Gastroesophageal sphincter (tissue), 4 donors: ENCODE measurements at regions not wholly inside any gene's neighbourhood (a gene's known extent, or its start where the extent isn't known, plus 50 kb on each side); places are given as distances from the start of the nearest gene placed in this dataset.

Experiments used
- ATAC-seq: fragments of 150-250 bp; one replicate; pipeline ENCODE4 v1.9.1; 2016; ENCODE audit warnings: mild to moderate bottlenecking, moderate library complexity
- H3K27ac ChIP-seq, 4 donors: fragments of 200-600 bp; sonication (generic) in 3 of 4; 1 replicate in 3 of 4; 2 replicates in 1 of 4; pipeline ENCODE4 v1.5.1; 2016 to 2019
- H3K27me3 ChIP-seq: fragments of 200-600 bp; sonication (generic); one replicate; pipeline ENCODE4 v1.5.1; 2019
- H3K36me3 ChIP-seq, 2 donors: fragments of 200-600 bp; sonication (generic); one replicate each; pipeline ENCODE4 v1.5.1; 2019; ENCODE audit warnings: control low read depth in 1 of 2
- H3K4me1 ChIP-seq, 3 donors: fragments of 200-600 bp; sonication (generic); 1 replicate in 2 of 3; 2 replicates in 1 of 3; pipeline ENCODE4 v1.5.1; 2016 to 2019; ENCODE audit warnings: control low read depth in 2 of 3
- H3K4me3 ChIP-seq, 2 donors: fragments of 200-600 bp; sonication (generic); one replicate each; pipeline ENCODE4 v1.5.1; 2019; ENCODE audit warnings: mild to moderate bottlenecking in 1 of 2, moderate library complexity in 1 of 2
- H3K9me3 ChIP-seq, 3 donors: fragments of 200-600 bp; sonication (generic); one replicate each; pipeline ENCODE4 v1.5.1; 2017 to 2019; ENCODE audit warnings: control low read depth in 2 of 3
- CTCF ChIP-seq, 4 experiments: fragments of 200-600 bp in 2 of 4; fragments of 450-650 bp in 2 of 4; sonication (generic) in 1 of 4; IDR thresholded peaks; one replicate each; pipeline ENCODE4 v1.5.1; 2017 to 2019; ENCODE audit warnings: antibody characterized with exemption in 4 of 4, mild to moderate bottlenecking in 2 of 4, moderate library complexity in 2 of 4
- EP300 ChIP-seq: sonication (generic); formaldehyde crosslinking; IDR thresholded peaks from one replicate; pipeline ENCODE4 v1.6.1; 2017; ENCODE audit warnings: antibody characterized with exemption, mild to moderate bottlenecking
- POLR2A ChIP-seq, 2 donors: fragments of 450-650 bp; IDR thresholded peaks; one replicate each; pipeline ENCODE4 v1.6.1; 2017; ENCODE audit warnings: antibody characterized with exemption in 2 of 2, mild to moderate bottlenecking in 2 of 2, moderate library complexity in 1 of 2
- POLR2AphosphoS5 ChIP-seq: sonication (generic); formaldehyde crosslinking; IDR thresholded peaks from one replicate; pipeline ENCODE4 v1.6.1; 2017; ENCODE audit warnings: antibody characterized with exemption
- WGBS, 2 donors: methylation state at CpG; one replicate each; pipeline ENCODE4 v1.1.5; 2018; ENCODE audit warnings: low coverage in 1 of 2; 5-methylcytosine and 5-hydroxymethylcytosine counted together

- no peaks in the 10 kb centered on the region for H3K36me3 ChIP-seq
- H3K9me3 ChIP-seq = no peaks in the 10 kb centered on the region
- no peaks in the 10 kb centered on the region for H3K4me1 ChIP-seq
- TF ChIP-seq CTCF (IDR thresholded peaks at IDR 0.05) (no peak), POLR2AphosphoS5 (no peak), POLR2A (IDR thresholded peaks at IDR 0.05) (no peak), EP300 (no peak)
- H3K27ac ChIP-seq = no peak overlapping the region
- no peak for ATAC-seq
- no peak overlapping the region for H3K4me3 ChIP-seq
- H3K27me3 ChIP-seq = no peaks in the 10 kb centered on the region
Observed at GRCh38 chr6:104207635-104208034, 652.1 kb downstream of the HACE1 start.

- Histone ChIP-seq H3K4me1 (no peaks in the 10 kb centered on the region), H3K36me3 (no peaks in the 10 kb centered on the region), H3K27me3 (no peaks in the 10 kb centered on the region), H3K4me3 (no peak overlapping the region), H3K9me3 (peaks cover 0 to 21% (median 0%) of the 10 kb centered on the region in 3 donors), H3K27ac (no peak overlapping the region)
- WGBS, 2 donors = no CpG with 5 or more reads among the region's 2 CpGs
- ATAC-seq = no peak
- TF ChIP-seq POLR2A (IDR thresholded peaks at IDR 0.05) = no peak
- no peak for TF ChIP-seq EP300
- no peak for TF ChIP-seq CTCF (IDR thresholded peaks at IDR 0.05)
Observed at GRCh38 chr6:104201557-104201956, 658.2 kb downstream of the HACE1 start.

GRCh38 chr6:104187616-104188015, 672.1 kb downstream of the HACE1 start:
- H3K27me3 ChIP-seq = no peaks in the 10 kb centered on the region
- ATAC-seq = no peak
- H3K27ac ChIP-seq = no peak overlapping the region
- no peak for TF ChIP-seq EP300
- no peak for TF ChIP-seq CTCF (IDR thresholded peaks at IDR 0.05)
- TF ChIP-seq POLR2AphosphoS5 = no peak
- TF ChIP-seq POLR2A (IDR thresholded peaks at IDR 0.05) = no peak
- no peaks in the 10 kb centered on the region for H3K4me1 ChIP-seq
- no peak overlapping the region for H3K4me3 ChIP-seq
- peaks cover 0 to 18% (median 0%) of the 10 kb centered on the region in 3 donors for H3K9me3 ChIP-seq
- H3K36me3 ChIP-seq = no peaks in the 10 kb centered on the region

GRCh38 chr6:104186831-104187230, 672.9 kb downstream of the HACE1 start:
- no peak overlapping the region for H3K4me3 ChIP-seq
- H3K36me3 ChIP-seq = no peaks in the 10 kb centered on the region
- H3K4me1 ChIP-seq = no peaks in the 10 kb centered on the region
- H3K27me3 ChIP-seq = no peaks in the 10 kb centered on the region
- peaks cover 0 to 16% (median 0%) of the 10 kb centered on the region in 3 donors for H3K9me3 ChIP-seq
- WGBS, 2 donors = 60 to 80% methylated on average over 1 of the region's 3 CpGs
- ATAC-seq = no peak
- TF ChIP-seq CTCF (IDR thresholded peaks at IDR 0.05) = no peak
- TF ChIP-seq EP300 = no peak
- TF ChIP-seq POLR2AphosphoS5 = no peak
- TF ChIP-seq POLR2A (IDR thresholded peaks at IDR 0.05) = no peak
- H3K27ac ChIP-seq = no peak overlapping the region

- H3K36me3 ChIP-seq = no peaks in the 10 kb centered on the region
- no peaks in the 10 kb centered on the region for H3K27me3 ChIP-seq
- no peak overlapping the region for H3K4me3 ChIP-seq
- no peak overlapping the region for H3K27ac ChIP-seq
- ATAC-seq = no peak
- H3K9me3 ChIP-seq = no peaks in the 10 kb centered on the region
- WGBS, 2 donors = 80% methylated on average over 3 of the region's 3 CpGs; no CpG with 5 or more reads in 1 of the 2 donors
- H3K4me1 ChIP-seq = no peaks in the 10 kb centered on the region
- TF ChIP-seq EP300 = no peak
- no peak for TF ChIP-seq POLR2AphosphoS5
- no peak for TF ChIP-seq CTCF (IDR thresholded peaks at IDR 0.05)
- no peak for TF ChIP-seq POLR2A (IDR thresholded peaks at IDR 0.05)
Observed at GRCh38 chr6:104183816-104184435, 675.8 kb downstream of the HACE1 start.
